IPS-18c (cell line): ENCODE measurements at regions not wholly inside any gene's neighbourhood (a gene's known extent, or its start where the extent isn't known, plus 50 kb on each side); places are given as distances from the start of the nearest gene placed in this dataset.
"Not testable (repeated sequence)": the region's sequence is repeated elsewhere in the genome, so short reads cannot be mapped to it uniquely, and the experiment has no call there.

Experiments used
- H3K4me3 ChIP-seq: 2 replicates; pipeline ENCODE4 v1.7.0; 2013; ENCODE audit warnings: low read depth, mild to moderate bottlenecking, low read length, moderate library complexity; ENCODE audit not compliant: insufficient read depth
- H3K9me3 ChIP-seq: one replicate; pipeline ENCODE4 v1.6.1; 2013; ENCODE audit warnings: mild to moderate bottlenecking, low read length, moderate library complexity; ENCODE audit not compliant: control insufficient read depth, insufficient read depth

DNA sequence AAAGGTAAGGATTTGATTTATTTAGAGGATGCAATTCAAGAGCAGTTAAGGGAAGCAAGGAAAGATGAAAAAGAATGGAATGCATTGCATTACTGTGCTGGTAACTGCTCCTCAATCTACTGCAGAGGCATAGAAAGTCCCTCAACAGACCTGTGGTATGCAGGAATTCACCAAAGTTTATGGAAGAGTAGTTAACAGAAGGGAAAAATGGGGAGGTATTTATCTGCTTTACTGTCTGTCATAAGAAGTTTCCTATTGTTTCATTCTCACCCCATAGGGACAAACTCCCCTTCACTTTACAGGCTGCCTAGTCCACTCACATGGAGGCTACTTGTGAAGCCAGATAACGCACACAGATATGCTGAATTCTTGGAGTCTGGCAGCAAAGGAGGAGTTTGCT is 354.9 kb upstream of the SPRY2 start:
- no peak overlapping the region for H3K4me3 ChIP-seq
- no peaks in the 10 kb centered on the region for H3K9me3 ChIP-seq

- H3K9me3 ChIP-seq, H3K4me3 ChIP-seq: not testable (repeated sequence)
These were observed 350.9 kb upstream of the SPRY2 start for GRCh38 chr13:80691814-80692213.

DNA sequence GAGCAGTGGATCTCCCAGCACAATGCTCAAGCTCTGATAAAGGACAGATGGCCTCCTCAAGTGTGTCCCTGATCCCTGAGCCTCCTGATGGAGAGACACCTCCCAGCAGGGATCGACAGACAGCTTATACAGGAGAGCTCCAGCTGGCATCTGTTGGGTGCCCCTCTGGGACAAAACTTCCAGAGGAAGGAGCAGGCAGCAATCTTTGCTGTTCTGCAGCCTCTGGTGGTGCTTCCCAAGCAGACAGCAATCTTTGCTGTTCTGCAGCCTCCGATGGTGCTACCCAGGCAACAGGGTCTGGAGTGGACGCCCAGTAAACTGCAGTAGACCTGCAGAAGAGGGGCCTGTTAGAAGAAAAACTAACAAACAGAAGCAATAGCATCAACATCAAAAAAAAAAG is 349.3 kb upstream of the SPRY2 start:
- Histone ChIP-seq H3K9me3 (no peaks in the 10 kb centered on the region), H3K4me3 (no peak overlapping the region)

DNA sequence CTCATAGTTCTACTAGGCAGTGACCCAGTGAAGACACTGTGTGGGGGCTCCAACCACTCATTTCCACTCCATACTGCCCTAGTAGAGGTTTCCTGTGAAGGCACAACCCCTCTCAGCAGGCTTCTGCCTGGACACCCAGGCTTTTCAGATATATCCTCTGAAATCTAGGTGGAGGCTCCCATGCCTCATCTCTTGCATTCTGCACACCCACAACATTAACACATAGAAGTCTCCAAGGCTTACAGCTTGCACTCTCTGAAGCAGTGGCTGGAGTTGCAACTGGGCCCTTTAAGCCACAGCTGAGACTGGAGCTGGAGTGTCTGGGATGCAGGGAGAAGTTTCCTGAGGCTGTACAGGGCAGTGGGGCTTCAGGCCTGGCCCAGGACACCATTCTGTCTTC is 347.7 kb upstream of the SPRY2 start:
- H3K4me3 ChIP-seq = no peak overlapping the region
- H3K9me3 ChIP-seq = no peaks in the 10 kb centered on the region

GRCh38 chr13:80685942-80686341 is 345.0 kb upstream of the SPRY2 start:
- Histone ChIP-seq H3K9me3 (no peaks in the 10 kb centered on the region), H3K4me3 (no peak overlapping the region)

- no peak overlapping the region for H3K4me3 ChIP-seq
- no peaks in the 10 kb centered on the region for H3K9me3 ChIP-seq
These were observed 343.5 kb upstream of the SPRY2 start for GRCh38 chr13:80684217-80684991.

GRCh38 chr13:80680786-80681366 is 339.9 kb upstream of the SPRY2 start:
- Histone ChIP-seq H3K4me3 (no peak overlapping the region), H3K9me3 (no peaks in the 10 kb centered on the region)

GRCh38 chr13:80679423-80679822 is 338.5 kb upstream of the SPRY2 start:
- no peak overlapping the region for H3K4me3 ChIP-seq
- H3K9me3 ChIP-seq = no peaks in the 10 kb centered on the region

DNA sequence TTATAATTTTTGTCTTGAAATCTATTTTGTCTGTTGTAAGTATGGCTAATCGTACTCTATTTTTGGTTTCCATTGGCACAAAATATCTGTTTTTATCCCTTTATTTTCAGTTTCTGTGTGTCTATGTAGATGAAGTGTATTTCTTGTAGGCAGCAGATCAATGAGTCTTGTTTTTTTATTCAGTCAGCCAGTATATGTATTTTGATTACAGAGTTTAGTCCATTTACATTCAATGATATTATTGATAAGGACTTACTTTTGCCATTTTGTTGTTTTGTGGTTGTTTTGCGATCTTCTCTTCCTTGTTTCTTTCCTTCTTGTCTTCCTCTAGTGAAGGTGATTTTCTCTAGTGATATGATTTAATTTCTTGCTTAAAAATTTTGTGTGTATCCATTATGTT is 336.3 kb upstream of the SPRY2 start:
- H3K9me3 ChIP-seq = peaks cover 2% of the 10 kb centered on the region
- H3K4me3 ChIP-seq = no peak overlapping the region

DNA sequence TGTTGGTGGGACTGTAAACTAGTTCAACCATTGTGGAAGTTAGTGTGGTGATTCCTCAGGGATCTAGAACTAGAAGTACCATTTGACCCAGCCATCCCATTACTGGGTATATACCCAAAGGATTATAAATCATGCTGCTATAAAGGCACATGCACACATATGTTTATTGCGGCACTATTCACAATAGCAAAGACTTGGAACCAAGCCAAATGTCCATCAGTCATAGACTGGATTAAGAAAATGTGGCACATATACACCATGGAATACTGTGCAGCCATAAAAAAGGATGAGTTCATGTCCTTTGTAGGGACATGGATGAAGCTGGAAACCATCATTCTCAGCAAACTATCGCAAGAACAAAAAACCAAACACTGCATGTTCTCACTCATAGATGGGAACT is 334.5 kb upstream of the SPRY2 start:
- H3K9me3 ChIP-seq, H3K4me3 ChIP-seq: not testable (repeated sequence)

DNA sequence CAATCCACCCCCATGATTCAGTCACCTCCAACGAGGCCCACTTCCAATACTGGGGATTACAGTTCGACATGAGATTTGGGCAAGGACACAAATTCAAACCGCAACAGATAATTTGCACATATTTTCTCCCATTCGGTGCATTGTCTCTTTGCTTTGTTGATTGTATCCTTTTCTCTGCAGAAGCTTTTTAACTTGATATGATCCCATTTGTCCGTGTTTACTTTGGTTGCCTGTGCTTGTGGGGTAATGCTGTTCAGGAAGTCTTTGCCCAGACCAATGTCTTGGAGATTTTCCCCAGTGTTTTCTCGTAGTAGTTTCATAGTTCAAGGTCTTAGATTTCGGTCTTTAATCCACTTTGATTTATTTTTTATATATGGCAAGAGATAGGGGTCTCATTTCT is 330.8 kb upstream of the SPRY2 start:
- no peak overlapping the region for H3K4me3 ChIP-seq

GRCh38 chr13:80669112-80669511 is 328.2 kb upstream of the SPRY2 start:
- Histone ChIP-seq H3K4me3 (no peak overlapping the region), H3K9me3 (peaks cover 2% of the 10 kb centered on the region)

More for the DNA sequence above, 330.8 kb upstream of the SPRY2 start:
- peaks cover 2% of the 10 kb centered on the region for H3K9me3 ChIP-seq

DNA sequence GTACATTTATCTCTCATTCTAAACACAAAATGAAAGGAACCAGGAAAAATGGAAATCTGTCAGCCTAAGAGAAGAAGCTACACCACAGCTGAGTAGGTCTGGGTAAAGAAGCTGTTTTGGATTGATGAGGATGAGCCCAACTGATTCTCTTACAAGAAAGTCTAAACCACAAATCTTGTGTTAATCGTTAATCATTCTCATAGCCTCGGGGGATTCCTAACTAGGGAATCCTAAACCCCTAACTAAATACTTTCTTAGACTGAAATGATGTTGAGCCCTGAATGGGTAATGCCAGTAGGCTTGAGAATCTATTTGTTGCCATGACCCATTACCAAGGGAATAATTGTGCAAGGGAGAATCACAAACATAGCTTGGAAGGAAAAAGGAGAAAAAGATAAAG is 327.5 kb upstream of the SPRY2 start:
- H3K9me3 ChIP-seq = peaks cover 2% of the 10 kb centered on the region
- H3K4me3 ChIP-seq = no peak overlapping the region

- H3K9me3 ChIP-seq = no peaks in the 10 kb centered on the region
- H3K4me3 ChIP-seq = no peak overlapping the region
These were observed 326.0 kb upstream of the SPRY2 start for GRCh38 chr13:80666782-80667552.

DNA sequence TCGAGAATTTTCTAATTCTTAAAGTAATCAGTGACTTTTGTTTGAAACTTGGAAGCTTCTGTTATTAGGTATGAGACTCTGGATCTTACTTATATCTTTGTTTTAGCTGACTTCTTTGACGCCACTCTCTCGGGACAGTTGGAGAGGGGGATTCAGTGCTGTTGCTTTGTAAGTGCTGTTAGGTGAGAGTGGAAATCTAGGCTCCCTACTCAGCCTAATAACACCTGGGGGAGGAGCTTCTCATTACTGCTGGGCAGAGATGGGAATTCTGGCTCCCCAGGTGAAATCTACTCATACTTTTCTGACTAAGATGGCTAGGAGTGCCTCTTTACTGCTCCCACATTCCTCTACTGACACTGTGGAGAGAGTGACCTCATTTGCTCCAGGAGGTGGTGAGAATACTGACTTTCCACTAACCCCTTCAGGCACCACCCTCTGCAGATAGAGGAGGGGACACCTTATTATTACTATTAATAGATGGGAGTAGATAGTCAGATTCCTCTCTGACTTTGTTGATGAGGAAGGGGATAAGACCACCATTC is 324.9 kb upstream of the SPRY2 start:
- H3K9me3 ChIP-seq = no peaks in the 10 kb centered on the region
- H3K4me3 ChIP-seq = no peak overlapping the region

- Histone ChIP-seq H3K4me3 (no peak overlapping the region), H3K9me3 (no peaks in the 10 kb centered on the region)
These were observed 324.0 kb upstream of the SPRY2 start for GRCh38 chr13:80664950-80665349.

GRCh38 chr13:80663788-80664187 is 322.9 kb upstream of the SPRY2 start:
- H3K4me3 ChIP-seq = no peak overlapping the region
- H3K9me3 ChIP-seq = peaks cover 1% of the 10 kb centered on the region

- peaks cover 2% of the 10 kb centered on the region for H3K9me3 ChIP-seq
These were observed 317.8 kb upstream of the SPRY2 start for GRCh38 chr13:80658705-80659104.

More at GRCh38 chr13:80658705-80659104, 317.8 kb upstream of the SPRY2 start:
- H3K4me3 ChIP-seq = no peak overlapping the region
